Neutrophil (primary cell): ENCODE measurements at regions not wholly inside any gene's neighbourhood (a gene's known extent, or its start where the extent isn't known, plus 50 kb on each side); places are given as distances from the start of the nearest gene placed in this dataset.

Source experiments
- H3K27ac ChIP-seq: fragments of 200-600 bp; sonication (generic); 2 replicates; pipeline ENCODE4 v1.5.1; 2016; ENCODE audit warnings: mild to moderate bottlenecking, moderate library complexity
- H3K27me3 ChIP-seq: fragments of 200-600 bp; sonication (generic); 2 replicates; pipeline ENCODE4 v1.6.0; 2016; ENCODE audit warnings: mild to moderate bottlenecking
- H3K36me3 ChIP-seq: fragments of 200-600 bp; sonication (generic); 2 replicates; pipeline ENCODE4 v1.5.1; 2017
- H3K4me1 ChIP-seq, 2 experiments: fragments of 200-600 bp in 1 of 2; sonication (generic) in 1 of 2; 1 replicate in 1 of 2; 2 replicates in 1 of 2; pipeline versions ENCODE4 v1.5.1 to v1.6.1; 2013 to 2016; ENCODE audit warnings: low read depth in 1 of 2, low read length in 1 of 2, mild to moderate bottlenecking in 1 of 2, moderate library complexity in 1 of 2; ENCODE audit not compliant: control insufficient read depth in 1 of 2, insufficient read depth in 1 of 2
- H3K4me3 ChIP-seq, 2 experiments: fragments of 200-600 bp in 1 of 2; sonication (generic) in 1 of 2; 1 replicate in 1 of 2; 2 replicates in 1 of 2; pipeline ENCODE4 v1.5.1; 2013 to 2016; ENCODE audit warnings: low read depth in 1 of 2, low read length in 1 of 2, mild to moderate bottlenecking in 1 of 2, moderate library complexity in 1 of 2
- H3K9me3 ChIP-seq: fragments of 200-600 bp; sonication (generic); 2 replicates; pipeline ENCODE4 v1.5.1; 2016
- CTCF ChIP-seq: fragments of 200-600 bp; sonication (generic); IDR thresholded peaks from 2 replicates; pipeline ENCODE4 v1.5.1; 2016; ENCODE audit warnings: antibody characterized with exemption

GRCh38 chr1:90443354-90443753, 273.7 kb downstream of the BARHL2 start:
- Histone ChIP-seq H3K4me3 (no peak overlapping the region), H3K27me3 (no peaks in the 10 kb centered on the region), H3K9me3 (no peaks in the 10 kb centered on the region), H3K27ac (no peak overlapping the region), H3K36me3 (no peaks in the 10 kb centered on the region), H3K4me1 (no peaks in the 10 kb centered on the region)
- no peak for TF ChIP-seq CTCF

- H3K27me3 ChIP-seq: no peaks in the 10 kb centered on the region
- no peaks in the 10 kb centered on the region for H3K9me3 ChIP-seq
- TF ChIP-seq CTCF: no peak
- H3K4me3 ChIP-seq: no peak overlapping the region
- no peaks in the 10 kb centered on the region for H3K4me1 ChIP-seq
- H3K36me3 ChIP-seq: no peaks in the 10 kb centered on the region
- H3K27ac ChIP-seq: no peak overlapping the region
Observed at GRCh38 chr1:90435351-90435750, 281.8 kb downstream of the BARHL2 start.

- no peaks in the 10 kb centered on the region for H3K4me1 ChIP-seq
- no peak overlapping the region for H3K4me3 ChIP-seq
- H3K27me3 ChIP-seq: no peaks in the 10 kb centered on the region
- H3K36me3 ChIP-seq: no peaks in the 10 kb centered on the region
- no peak overlapping the region for H3K27ac ChIP-seq
- no peaks in the 10 kb centered on the region for H3K9me3 ChIP-seq
- no peak for TF ChIP-seq CTCF
Observed at GRCh38 chr1:90434460-90434859, 282.6 kb downstream of the BARHL2 start.

GRCh38 chr1:90417126-90417525, 300.0 kb downstream of the BARHL2 start:
- no peaks in the 10 kb centered on the region for H3K36me3 ChIP-seq
- TF ChIP-seq CTCF: no peak
- no peaks in the 10 kb centered on the region for H3K27me3 ChIP-seq
- no peaks in the 10 kb centered on the region for H3K4me1 ChIP-seq
- no peaks in the 10 kb centered on the region for H3K9me3 ChIP-seq
- H3K4me3 ChIP-seq: no peak overlapping the region
- no peak overlapping the region for H3K27ac ChIP-seq

- H3K36me3 ChIP-seq: no peaks in the 10 kb centered on the region
- H3K4me1 ChIP-seq: no peaks in the 10 kb centered on the region
- no peak for TF ChIP-seq CTCF
Observed at GRCh38 chr1:90414201-90414600, 302.9 kb downstream of the BARHL2 start.

GRCh38 chr1:90413519-90413918, 303.6 kb downstream of the BARHL2 start:
- Histone ChIP-seq H3K36me3 (no peaks in the 10 kb centered on the region), H3K9me3 (no peaks in the 10 kb centered on the region), H3K4me3 (no peak overlapping the region), H3K4me1 (no peaks in the 10 kb centered on the region), H3K27me3 (no peaks in the 10 kb centered on the region), H3K27ac (no peak overlapping the region)
- TF ChIP-seq CTCF: no peak

More at GRCh38 chr1:90414201-90414600, 302.9 kb downstream of the BARHL2 start:
- no peaks in the 10 kb centered on the region for H3K27me3 ChIP-seq
- no peaks in the 10 kb centered on the region for H3K9me3 ChIP-seq
- H3K27ac ChIP-seq: no peak overlapping the region
- H3K4me3 ChIP-seq: no peak overlapping the region
